HepG2 (cell line): ENCODE measurements at regions not wholly inside any gene's neighbourhood (a gene's known extent, or its start where the extent isn't known, plus 50 kb on each side); places are given as distances from the start of the nearest gene placed in this dataset.

Experiments used
- ATAC-seq: fragments of 200-7000 bp; cut with Tn5 transposase; 3 replicates; pipeline ENCODE4 v1.9.1; 2020; ENCODE audit warnings: mild to moderate bottlenecking, moderate library complexity
- BruUV-seq: library from RNA; stranded (reverse); fragments of 400-500 nt; replicated peaks from 2 replicates; lab custom pipeline; 2021; lab: Mats Ljungman, UMichigan
- CTCF ChIA-PET: fragments of 300-600 bp; formaldehyde crosslinking; extraction: SDS; loops from one replicate; lab custom pipeline; 2021; ENCODE audit warnings: low total read pairs, inconsistent platforms, low intra/inter-chr PET ratio; lab: Yijun Ruan, JAX
- POLR2A ChIA-PET: fragments of 350-600 bp; sonication (Branson Sonifier 250); formaldehyde crosslinking; loops from one replicate; lab custom pipeline; 2020; ENCODE audit warnings: antibody characterized with exemption, inconsistent platforms; lab: Yijun Ruan, JAX
- DNase-seq: peaks from one replicate; pipeline ENCODE4 v3.0.0-alpha.2; 2015; ENCODE audit warnings: low spot score
- FAIRE-seq: peaks from 3 replicates; lab custom pipeline; 2011; peaks lifted over from hg19 to GRCh38; lab: Jason Lieb, UNC
- H2AFZ ChIP-seq: one replicate; pipeline ENCODE4 v1.6.1; 2011; ENCODE audit warnings: low read length, inconsistent platforms
- H3K27ac ChIP-seq: fragments of 300-600 bp; 3 replicates; pipeline ENCODE4 v1.8.0; 2011; ENCODE audit warnings: mixed run types, mild to moderate bottlenecking, mixed read lengths, low read length, inconsistent platforms; ENCODE audit not compliant: insufficient read depth; ENCODE audit errors: extremely low read length
- H3K27me3 ChIP-seq, 2 experiments: fragments of 200-600 bp in 1 of 2; 2 replicates in 1 of 2; 3 replicates in 1 of 2; pipeline versions ENCODE4 v1.6.0 to v1.8.0; 2011; ENCODE audit warnings: low read length in 2 of 2, mild to moderate bottlenecking in 2 of 2, moderate library complexity in 2 of 2, inconsistent platforms in 1 of 2; ENCODE audit not compliant: insufficient read depth in 2 of 2, control insufficient read depth in 1 of 2
- H3K36me3 ChIP-seq, 2 experiments: fragments of 200-600 bp in 1 of 2; replicated peaks in 1 of 2; 2 replicates in 1 of 2; 3 replicates in 1 of 2; pipeline versions ENCODE4 v1.5.1 to v1.8.0; 2011; ENCODE audit warnings: low read length in 2 of 2, inconsistent platforms in 1 of 2; ENCODE audit not compliant: insufficient read depth in 2 of 2, control insufficient read depth in 1 of 2
- H3K4me1 ChIP-seq: 2 replicates; pipeline ENCODE4 v1.5.1; 2012; ENCODE audit warnings: low read length, inconsistent platforms; ENCODE audit not compliant: insufficient read depth
- H3K4me2 ChIP-seq: 2 replicates; pipeline ENCODE4 v1.6.0; 2011; ENCODE audit warnings: low read depth, low read length, inconsistent platforms
- H3K4me3 ChIP-seq, 3 experiments: fragments of 200-600 bp in 1 of 3; sonication (generic), shearing (Covaris generic) in 1 of 3; replicated peaks in 1 of 3; 2 replicates each; pipeline ENCODE4 v1.5.1; 2011 to 2016; ENCODE audit warnings: low read length in 3 of 3, inconsistent platforms in 2 of 3, low read depth in 2 of 3, mild to moderate bottlenecking in 2 of 3, control low read depth in 1 of 3, mixed read lengths in 1 of 3; ENCODE audit not compliant: insufficient read depth in 1 of 3
- H3K79me2 ChIP-seq: one replicate; pipeline ENCODE4 v1.6.1; 2011; ENCODE audit warnings: low read length, inconsistent platforms; ENCODE audit not compliant: insufficient read depth
- H3K9ac ChIP-seq: 2 replicates; pipeline ENCODE4 v1.6.0; 2011; ENCODE audit warnings: mild to moderate bottlenecking, low read depth, low read length, inconsistent platforms; ENCODE audit not compliant: insufficient read depth
- H3K9me3 ChIP-seq: 2 replicates; pipeline ENCODE4 v1.5.1; 2012; ENCODE audit warnings: mild to moderate bottlenecking, low read length
- H4K20me1 ChIP-seq: 2 replicates; pipeline ENCODE4 v1.6.0; 2011; ENCODE audit warnings: inconsistent platforms, mild to moderate bottlenecking, low read length, moderate library complexity; ENCODE audit not compliant: insufficient read depth
- ARNTL ChIP-seq: sonication (generic); formaldehyde crosslinking; IDR thresholded peaks from 2 replicates; pipeline ENCODE4 v1.4.0; 2020; ENCODE audit warnings: mild to moderate bottlenecking, missing genetic modification reagents
- CC2D1A ChIP-seq: sonication (generic); formaldehyde crosslinking; IDR thresholded peaks from 2 replicates; pipeline ENCODE4 v1.8.1; 2023; ENCODE audit warnings: mild to moderate bottlenecking, missing genetic modification reagents
- DR1 ChIP-seq: sonication (generic); formaldehyde crosslinking; IDR thresholded peaks from 2 replicates; pipeline ENCODE4 v1.8.0; 2021; ENCODE audit warnings: mild to moderate bottlenecking, missing genetic modification reagents, inconsistent platforms
- IRX3 ChIP-seq: sonication (generic); formaldehyde crosslinking; IDR thresholded peaks from 2 replicates; pipeline ENCODE4 v1.8.1; 2023; ENCODE audit warnings: mild to moderate bottlenecking, low read depth, missing genetic modification reagents, borderline replicate concordance
- KDM5A ChIP-seq: fragments of 200-600 bp; sonication (generic); IDR thresholded peaks from 2 replicates; pipeline ENCODE4 v1.7.0; 2018; ENCODE audit warnings: antibody characterized with exemption, mild to moderate bottlenecking, low read length, borderline replicate concordance
- LCORL ChIP-seq, 2 experiments: fragments of 450-650 bp in 1 of 2; sonication (generic) in 1 of 2; formaldehyde crosslinking in 1 of 2; IDR thresholded peaks; 2 replicates each; pipeline versions ENCODE4 v1.5.0 to v1.6.1; 2017 to 2020; ENCODE audit warnings: antibody characterized with exemption in 1 of 2, missing genetic modification reagents in 1 of 2
- MYC ChIP-seq: sonication (generic); formaldehyde crosslinking; IDR thresholded peaks from 2 replicates; pipeline ENCODE4 v1.9.0; 2021; ENCODE audit warnings: missing genetic modification reagents, borderline replicate concordance
- MYNN ChIP-seq: sonication (generic); formaldehyde crosslinking; IDR thresholded peaks from 2 replicates; pipeline ENCODE4 v1.4.0; 2020; ENCODE audit warnings: mild to moderate bottlenecking, low read depth, missing genetic modification reagents
- PAWR ChIP-seq: sonication (generic); formaldehyde crosslinking; IDR thresholded peaks from 2 replicates; pipeline ENCODE4 v1.4.0; 2020; ENCODE audit warnings: missing genetic modification reagents, mild to moderate bottlenecking, borderline replicate concordance
- SATB2 ChIP-seq: sonication (generic); formaldehyde crosslinking; IDR thresholded peaks from 2 replicates; pipeline ENCODE4 v1.5.0; 2020; ENCODE audit warnings: missing genetic modification reagents
- SNRNP70 ChIP-seq: fragments of 200-400 bp; formaldehyde crosslinking; IDR thresholded peaks from 2 replicates; pipeline ENCODE4 v1.6.1; 2017; ENCODE audit warnings: mild to moderate bottlenecking, low read depth, low read length, moderate library complexity
- TFDP2 ChIP-seq: sonication (generic); formaldehyde crosslinking; IDR thresholded peaks from 2 replicates; pipeline ENCODE4 v1.4.0; 2020; ENCODE audit warnings: missing genetic modification reagents
- ZNF101 ChIP-seq: sonication (generic); formaldehyde crosslinking; IDR thresholded peaks from 2 replicates; pipeline ENCODE4 v1.4.0; 2020; ENCODE audit warnings: mild to moderate bottlenecking, low read depth, missing genetic modification reagents, borderline replicate concordance
- ZNF205 ChIP-seq: IDR thresholded peaks from 2 replicates; pipeline ENCODE4 v1.6.1; 2018; ENCODE audit warnings: missing biosample characterization, missing genetic modification reagents
- ZNF451 ChIP-seq: sonication (generic); formaldehyde crosslinking; IDR thresholded peaks from 2 replicates; pipeline ENCODE4 v1.5.0; 2020; ENCODE audit warnings: mild to moderate bottlenecking, missing genetic modification reagents
- ZNF761 ChIP-seq: sonication (generic); formaldehyde crosslinking; conservative IDR thresholded peaks from 2 replicates; pipeline ENCODE4 v1.4.0; 2020; ENCODE audit warnings: mild to moderate bottlenecking, missing genetic modification reagents
- WGBS: methylation state at CpG from one replicate; pipeline ENCODE4 v1.1.6; 2017; ENCODE audit warnings: low lambda C conversion rate; 5-methylcytosine and 5-hydroxymethylcytosine counted together
- in situ Hi-C: cut with HindIII; loops from 2 replicates; pipeline ENCODE4 v1.10.0; 2017; ENCODE audit warnings: low pct_unique_long_range_greater_than_20kb; ENCODE audit not compliant: extremely low pct_ligation_motif_present
- intact Hi-C: fragments of 100-400 bp; cut with micrococcal nuclease; formaldehyde crosslinking; loops from one replicate; pipeline ENCODE4 v1.10.0; 2022; ENCODE audit not compliant: unreplicated experiment
- TF ChIP-seq, protein P1 (sequence below): sonication (generic); formaldehyde crosslinking; IDR thresholded peaks from 2 replicates; pipeline ENCODE4 v1.8.0; 2022; ENCODE audit warnings: low read depth, missing genetic modification reagents

GRCh38 chr13:54611390-54611789 is 1582.8 kb downstream of the OLFM4 start:
- no peaks in the 10 kb centered on the region for H3K79me2 ChIP-seq
- no TSS peak for BruUV-seq
- intact Hi-C loops, result no loop called here

More at GRCh38 chr13:54611390-54611789, 1582.8 kb downstream of the OLFM4 start:
- in situ Hi-C loops, result no loop called here
- no peaks in the 10 kb centered on the region for H3K36me3 ChIP-seq
- no peaks in the 10 kb centered on the region for H3K4me1 ChIP-seq
- H4K20me1 ChIP-seq, result no peaks in the 10 kb centered on the region
- no peak for FAIRE-seq
- ChIA-PET CTCF (no interaction called here), POLR2A (no interaction called here)
- TF ChIP-seq ZNF451 (CRISPR knock-in tag) (no peak), KDM5A (no peak), PAWR (CRISPR knock-in tag) (no peak), ZNF205 (CRISPR knock-in tag) (no peak), ZNF101 (CRISPR knock-in tag) (no peak), CC2D1A (CRISPR knock-in tag) (no peak), DR1 (no peak), MYC (CRISPR knock-in tag) (no peak), LCORL (IDR thresholded peaks at IDR 0.05) (no peak), LCORL (CRISPR knock-in tag; IDR thresholded peaks at IDR 0.05) (no peak), SNRNP70 (no peak), ZNF761 (CRISPR knock-in tag) (no peak), ARNTL (no peak), IRX3 (no peak), SATB2 (CRISPR knock-in tag) (no peak), MYNN (CRISPR knock-in tag) (no peak), TFDP2 (CRISPR knock-in tag) (no peak)
- TF ChIP-seq, protein P1, sequence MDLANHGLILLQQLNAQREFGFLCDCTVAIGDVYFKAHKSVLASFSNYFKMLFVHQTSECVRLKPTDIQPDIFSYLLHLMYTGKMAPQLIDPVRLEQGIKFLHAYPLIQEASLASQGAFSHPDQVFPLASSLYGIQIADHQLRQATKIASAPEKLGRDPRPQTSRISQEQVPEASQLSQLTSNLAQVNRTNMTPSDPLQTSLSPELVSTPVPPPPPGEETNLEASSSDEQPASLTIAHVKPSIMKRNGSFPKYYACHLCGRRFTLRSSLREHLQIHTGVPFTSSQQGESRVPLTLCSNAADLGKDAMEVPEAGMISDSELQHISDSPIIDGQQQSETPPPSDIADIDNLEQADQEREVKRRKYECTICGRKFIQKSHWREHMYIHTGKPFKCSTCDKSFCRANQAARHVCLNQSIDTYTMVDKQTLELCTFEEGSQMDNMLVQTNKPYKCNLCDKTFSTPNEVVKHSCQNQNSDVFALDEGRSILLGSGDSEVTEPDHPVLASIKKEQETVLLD (CRISPR knock-in tag), result no peak
- no peaks in the 10 kb centered on the region for H3K27me3 ChIP-seq
- ATAC-seq, result no peak
- H3K4me3 ChIP-seq, result no peak overlapping the region
- peaks cover 41% of the 10 kb centered on the region for H3K9me3 ChIP-seq
- H3K9ac ChIP-seq, result no peak overlapping the region
- H3K27ac ChIP-seq, result no peak overlapping the region
- no peak for DNase-seq
- 4% methylated on average over 5 of the region's 5 CpGs for WGBS
- no peak overlapping the region for H2AFZ ChIP-seq
- no peak overlapping the region for H3K4me2 ChIP-seq
